ENCODE measurements at regions not wholly inside any gene's neighbourhood (a gene's known extent, or its start where the extent isn't known, plus 50 kb on each side); places are given as distances from the start of the nearest gene placed in this dataset.

GRCh38 chr2:111239107-111239506 lies 118.4 kb downstream of the BCL2L11 start:
- Mint-ChIP-seq H3K4me3 (no peak overlapping the region), H3K27ac (no peak overlapping the region), H3K27me3 (ENCODE audit: low read depth) (peaks cover 3% of the 10 kb centered on the region; the same call in 1 of the 2 replicates), H3K4me1 (no peaks in the 10 kb centered on the region), H3K36me3 (ENCODE audit: insufficient read depth in 1 of 3, low read depth in 3 of 3) (peaks cover 0 to 4% (median 4%) of the 10 kb centered on the region in 3 experiments; a peak in 4 of 7 replicates), H3K9me3 (peaks cover 0 to 3% of the 10 kb centered on the region in 2 experiments; a peak in 2 of 5 replicates)
- Histone ChIP-seq H3K23me2 (ENCODE audit: insufficient read length, low read depth, low read length, poor library complexity, severe bottlenecking) (no peaks in the 10 kb centered on the region), H2BK15ac (ENCODE audit: low read depth, low read length) (no peak overlapping the region), H4K8ac (replicated peaks; ENCODE audit: insufficient read length, low read depth, low read length) (no peak overlapping the region), H3K9ac (ENCODE audit: extremely low read depth, insufficient read length, low read length) (no peak overlapping the region), H3K27me3 (ENCODE audit: insufficient read depth, low read length) (no peaks in the 10 kb centered on the region), H2AK5ac (ENCODE audit: insufficient read length, low read length) (no peak overlapping the region), H3K9me3 (ENCODE audit: control insufficient read depth, low read depth, low read length) (no peaks in the 10 kb centered on the region), H3K79me1 (ENCODE audit: insufficient read depth, low read depth, low read length, poor library complexity, severe bottlenecking) (no peaks in the 10 kb centered on the region), H3K14ac (ENCODE audit: insufficient read depth, low read length) (no peak overlapping the region), H3K4me2 (ENCODE audit: insufficient read depth, insufficient read length, low read length) (no peak overlapping the region), H4K20me1 (ENCODE audit: control insufficient read depth, insufficient read depth, insufficient read length) (no peaks in the 10 kb centered on the region), H4K5ac (ENCODE audit: insufficient read length, low read depth, low read length) (no peak overlapping the region), H2BK20ac (ENCODE audit: low read depth, low read length, poor library complexity, severe bottlenecking) (no peak overlapping the region), H3K4me1 (ENCODE audit: insufficient read depth, low read length) (no peaks in the 10 kb centered on the region), H2BK120ac (ENCODE audit: low read depth, low read length, poor library complexity, severe bottlenecking) (no peak overlapping the region), H3K56ac (ENCODE audit: insufficient read length, low read depth, low read length) (no peak overlapping the region), H3K4ac (ENCODE audit: low read depth, low read length) (no peak overlapping the region), H4K91ac (ENCODE audit: insufficient read length, low read depth, low read length) (no peak overlapping the region), H3K79me2 (ENCODE audit: insufficient read depth, low read length) (no peaks in the 10 kb centered on the region), H3K27ac (ENCODE audit: insufficient read length, low read depth, low read length) (no peak overlapping the region), H3K18ac (ENCODE audit: insufficient read length, low read depth, low read length) (no peak overlapping the region), H2AFZ (ENCODE audit: low read length) (no peak overlapping the region), H3T11ph (ENCODE audit: low read length) (no peak overlapping the region), H2BK5ac (ENCODE audit: insufficient read length, low read length) (no peak overlapping the region), H2BK12ac (ENCODE audit: insufficient read length, low read depth, low read length) (no peak overlapping the region), H3K23ac (ENCODE audit: insufficient read length, low read depth, low read length) (no peak overlapping the region)
- DNase-seq = no peak
- WGBS (ENCODE audit: extremely low coverage, insufficient read length, low lambda C conversion rate) = no CpG with 5 or more reads among the region's 4 CpGs
- TF ChIP-seq CTCF (conservative IDR thresholded peaks at IDR 0.05) = no peak

All from H9 (cell line).